ENCODE measurements at regions not wholly inside any gene's neighbourhood (a gene's known extent, or its start where the extent isn't known, plus 50 kb on each side); places are given as distances from the start of the nearest gene placed in this dataset.

DNA sequence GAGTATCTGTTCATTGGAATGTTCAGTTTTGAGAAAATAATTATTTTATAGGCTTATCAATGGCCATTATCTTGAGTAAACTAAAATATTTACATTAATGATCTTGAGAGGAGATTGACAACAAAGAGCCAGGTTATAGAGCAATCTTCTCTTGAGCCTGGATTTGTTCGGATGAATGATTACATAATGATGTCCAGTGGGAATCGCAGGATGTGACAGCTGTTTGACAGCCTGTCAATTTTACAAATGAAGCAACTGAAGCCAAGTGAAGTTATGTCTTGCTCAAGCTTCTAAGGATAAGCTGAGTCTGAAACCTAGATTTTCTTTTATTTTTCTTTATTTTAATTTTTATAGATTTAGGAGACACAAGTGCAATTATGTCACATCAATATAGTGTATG is 52.1 kb upstream of the BACH1 start:
- no peaks in the 10 kb centered on the region for H3K79me2 ChIP-seq (replicated peaks; ENCODE audit: insufficient read depth)
- no peaks in the 10 kb centered on the region for H3K9me2 ChIP-seq (ENCODE audit: insufficient read depth)
- H3K36me3 Mint-ChIP-seq (ENCODE audit: low read depth), result no peaks in the 10 kb centered on the region
- H3K27ac ChIP-seq (ENCODE audit: low read depth), result no peak overlapping the region
- peaks cover 3% of the 10 kb centered on the region for H3K27me3 Mint-ChIP-seq (ENCODE audit: insufficient read depth, low read depth, poor library complexity)
- no peaks in the 10 kb centered on the region for H4K20me1 ChIP-seq (replicated peaks; ENCODE audit: insufficient read depth)
- H3K4me1 Mint-ChIP-seq, result no peaks in the 10 kb centered on the region
- H3K27me3 ChIP-seq (ENCODE audit: insufficient read depth), result no peaks in the 10 kb centered on the region
- H2AFZ ChIP-seq, result no peak overlapping the region
- TF ChIP-seq ZNF114 (CRISPR knock-in tag; IDR thresholded peaks at IDR 0.05) (no peak), JUNB (IDR thresholded peaks at IDR 0.05; ENCODE audit: unreplicated experiment) (no peak), POLR2AphosphoS5 (IDR thresholded peaks at IDR 0.05; ENCODE audit: low read depth) (no peak), ZNF331 (CRISPR knock-in tag; IDR thresholded peaks at IDR 0.05; ENCODE audit: low read depth) (no peak), NANOG (IDR thresholded peaks at IDR 0.05; ENCODE audit: borderline replicate concordance) (no peak)
- TF ChIP-seq, protein P1, sequence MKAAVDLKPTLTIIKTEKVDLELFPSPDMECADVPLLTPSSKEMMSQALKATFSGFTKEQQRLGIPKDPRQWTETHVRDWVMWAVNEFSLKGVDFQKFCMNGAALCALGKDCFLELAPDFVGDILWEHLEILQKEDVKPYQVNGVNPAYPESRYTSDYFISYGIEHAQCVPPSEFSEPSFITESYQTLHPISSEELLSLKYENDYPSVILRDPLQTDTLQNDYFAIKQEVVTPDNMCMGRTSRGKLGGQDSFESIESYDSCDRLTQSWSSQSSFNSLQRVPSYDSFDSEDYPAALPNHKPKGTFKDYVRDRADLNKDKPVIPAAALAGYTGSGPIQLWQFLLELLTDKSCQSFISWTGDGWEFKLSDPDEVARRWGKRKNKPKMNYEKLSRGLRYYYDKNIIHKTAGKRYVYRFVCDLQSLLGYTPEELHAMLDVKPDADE (IDR thresholded peaks at IDR 0.05), result no peak
- TF ChIP-seq, protein P2, sequence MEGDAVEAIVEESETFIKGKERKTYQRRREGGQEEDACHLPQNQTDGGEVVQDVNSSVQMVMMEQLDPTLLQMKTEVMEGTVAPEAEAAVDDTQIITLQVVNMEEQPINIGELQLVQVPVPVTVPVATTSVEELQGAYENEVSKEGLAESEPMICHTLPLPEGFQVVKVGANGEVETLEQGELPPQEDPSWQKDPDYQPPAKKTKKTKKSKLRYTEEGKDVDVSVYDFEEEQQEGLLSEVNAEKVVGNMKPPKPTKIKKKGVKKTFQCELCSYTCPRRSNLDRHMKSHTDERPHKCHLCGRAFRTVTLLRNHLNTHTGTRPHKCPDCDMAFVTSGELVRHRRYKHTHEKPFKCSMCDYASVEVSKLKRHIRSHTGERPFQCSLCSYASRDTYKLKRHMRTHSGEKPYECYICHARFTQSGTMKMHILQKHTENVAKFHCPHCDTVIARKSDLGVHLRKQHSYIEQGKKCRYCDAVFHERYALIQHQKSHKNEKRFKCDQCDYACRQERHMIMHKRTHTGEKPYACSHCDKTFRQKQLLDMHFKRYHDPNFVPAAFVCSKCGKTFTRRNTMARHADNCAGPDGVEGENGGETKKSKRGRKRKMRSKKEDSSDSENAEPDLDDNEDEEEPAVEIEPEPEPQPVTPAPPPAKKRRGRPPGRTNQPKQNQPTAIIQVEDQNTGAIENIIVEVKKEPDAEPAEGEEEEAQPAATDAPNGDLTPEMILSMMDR (conservative IDR thresholded peaks at IDR 0.05; ENCODE audit: low read depth in 2 of 2), result no peak
- TF ChIP-seq, protein P3, sequence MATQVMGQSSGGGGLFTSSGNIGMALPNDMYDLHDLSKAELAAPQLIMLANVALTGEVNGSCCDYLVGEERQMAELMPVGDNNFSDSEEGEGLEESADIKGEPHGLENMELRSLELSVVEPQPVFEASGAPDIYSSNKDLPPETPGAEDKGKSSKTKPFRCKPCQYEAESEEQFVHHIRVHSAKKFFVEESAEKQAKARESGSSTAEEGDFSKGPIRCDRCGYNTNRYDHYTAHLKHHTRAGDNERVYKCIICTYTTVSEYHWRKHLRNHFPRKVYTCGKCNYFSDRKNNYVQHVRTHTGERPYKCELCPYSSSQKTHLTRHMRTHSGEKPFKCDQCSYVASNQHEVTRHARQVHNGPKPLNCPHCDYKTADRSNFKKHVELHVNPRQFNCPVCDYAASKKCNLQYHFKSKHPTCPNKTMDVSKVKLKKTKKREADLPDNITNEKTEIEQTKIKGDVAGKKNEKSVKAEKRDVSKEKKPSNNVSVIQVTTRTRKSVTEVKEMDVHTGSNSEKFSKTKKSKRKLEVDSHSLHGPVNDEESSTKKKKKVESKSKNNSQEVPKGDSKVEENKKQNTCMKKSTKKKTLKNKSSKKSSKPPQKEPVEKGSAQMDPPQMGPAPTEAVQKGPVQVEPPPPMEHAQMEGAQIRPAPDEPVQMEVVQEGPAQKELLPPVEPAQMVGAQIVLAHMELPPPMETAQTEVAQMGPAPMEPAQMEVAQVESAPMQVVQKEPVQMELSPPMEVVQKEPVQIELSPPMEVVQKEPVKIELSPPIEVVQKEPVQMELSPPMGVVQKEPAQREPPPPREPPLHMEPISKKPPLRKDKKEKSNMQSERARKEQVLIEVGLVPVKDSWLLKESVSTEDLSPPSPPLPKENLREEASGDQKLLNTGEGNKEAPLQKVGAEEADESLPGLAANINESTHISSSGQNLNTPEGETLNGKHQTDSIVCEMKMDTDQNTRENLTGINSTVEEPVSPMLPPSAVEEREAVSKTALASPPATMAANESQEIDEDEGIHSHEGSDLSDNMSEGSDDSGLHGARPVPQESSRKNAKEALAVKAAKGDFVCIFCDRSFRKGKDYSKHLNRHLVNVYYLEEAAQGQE (IDR thresholded peaks at IDR 0.05; ENCODE audit: unreplicated experiment), result no peak
- H3K9me3 Mint-ChIP-seq, result peaks cover 4% of the 10 kb centered on the region; the same call in 1 of the 3 replicates
- H3K36me3 ChIP-seq (ENCODE audit: insufficient read depth), result no peaks in the 10 kb centered on the region
- H3K4me3 Mint-ChIP-seq, result no peak overlapping the region
- H3K4me2 ChIP-seq, result no peak overlapping the region
- no peak overlapping the region for H3K27ac Mint-ChIP-seq
- H3F3A ChIP-seq (replicated peaks; ENCODE audit: low read depth), result no peaks in the 10 kb centered on the region
- ATAC-seq (no peak), DNase-seq (ENCODE audit: low spot score) (no peak)
- no peaks in the 10 kb centered on the region for H3K4me1 ChIP-seq (ENCODE audit: insufficient read depth)
- no peak overlapping the region for H3K4me3 ChIP-seq

DNA sequence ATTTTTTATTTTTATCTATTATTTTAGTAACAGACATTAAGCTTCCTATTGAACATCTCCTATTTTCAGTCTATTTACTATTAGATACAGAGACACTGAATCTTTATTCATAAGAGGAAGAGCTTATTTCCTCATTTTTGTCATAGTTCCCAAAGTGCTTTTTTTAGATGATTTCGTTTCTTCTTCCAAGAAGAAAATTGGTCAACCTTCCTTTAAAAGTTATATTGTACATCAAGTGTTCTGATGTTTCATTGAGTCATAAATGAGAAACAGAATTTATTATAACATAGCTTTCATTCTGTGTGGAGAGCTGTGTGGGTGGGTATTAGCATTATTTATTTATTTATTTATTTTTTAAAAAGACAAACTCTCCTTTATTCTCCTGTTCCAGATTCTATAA is 50.6 kb upstream of the BACH1 start:
- H3K4me3 Mint-ChIP-seq, result no peak overlapping the region
- H3K9me3 Mint-ChIP-seq, result peaks cover 16% of the 10 kb centered on the region
- Histone ChIP-seq H2AFZ (no peak overlapping the region), H3K36me3 (ENCODE audit: insufficient read depth) (no peaks in the 10 kb centered on the region), H3K4me2 (no peak overlapping the region), H3K79me2 (replicated peaks; ENCODE audit: insufficient read depth) (no peaks in the 10 kb centered on the region), H3K27ac (ENCODE audit: low read depth) (no peak overlapping the region), H3F3A (replicated peaks; ENCODE audit: low read depth) (no peaks in the 10 kb centered on the region), H3K9me2 (ENCODE audit: insufficient read depth) (no peaks in the 10 kb centered on the region), H3K4me1 (ENCODE audit: insufficient read depth) (no peaks in the 10 kb centered on the region), H3K4me3 (no peak overlapping the region), H4K20me1 (replicated peaks; ENCODE audit: insufficient read depth) (no peaks in the 10 kb centered on the region), H3K27me3 (ENCODE audit: insufficient read depth) (no peaks in the 10 kb centered on the region)
- ATAC-seq (no peak), DNase-seq (ENCODE audit: low spot score) (no peak)
- peaks cover 3% of the 10 kb centered on the region for H3K27me3 Mint-ChIP-seq (ENCODE audit: insufficient read depth, low read depth, poor library complexity)
- no peak overlapping the region for H3K27ac Mint-ChIP-seq
- TF ChIP-seq, protein P2 (conservative IDR thresholded peaks at IDR 0.05; ENCODE audit: low read depth in 2 of 2), result no peak
- no peak for TF ChIP-seq EZH2 (IDR thresholded peaks at IDR 0.05; ENCODE audit: low read depth, unreplicated experiment)
- no peak for TF ChIP-seq JUNB (IDR thresholded peaks at IDR 0.05; ENCODE audit: unreplicated experiment)
- TF ChIP-seq STAT1 (IDR thresholded peaks at IDR 0.05; ENCODE audit: unreplicated experiment), result no peak
- TF ChIP-seq, protein P3 (IDR thresholded peaks at IDR 0.05; ENCODE audit: unreplicated experiment), result no peak
- TF ChIP-seq CREB1 (CRISPR knock-in tag; IDR thresholded peaks at IDR 0.05; ENCODE audit: low read depth), result no peak
- H3K4me1 Mint-ChIP-seq, result no peaks in the 10 kb centered on the region
- peaks cover 9% of the 10 kb centered on the region; the same call in 2 of the 3 replicates for H3K36me3 Mint-ChIP-seq (ENCODE audit: low read depth)

All from GM23338 (cell line).